NCI-H748 treated with DMSO at 0.1 percent for 48 hours (cell line): ENCODE measurements at regions not wholly inside any gene's neighbourhood (a gene's known extent, or its start where the extent isn't known, plus 50 kb on each side); places are given as distances from the start of the nearest gene placed in this dataset.
"Not testable (repeated sequence)": the region's sequence is repeated elsewhere in the genome, so short reads cannot be mapped to it uniquely, and the experiment has no call there.

Experiments used
- DNase-seq: peaks from one replicate; lab custom pipeline; 2025; lab: John Stamatoyannopoulos, UW

DNA sequence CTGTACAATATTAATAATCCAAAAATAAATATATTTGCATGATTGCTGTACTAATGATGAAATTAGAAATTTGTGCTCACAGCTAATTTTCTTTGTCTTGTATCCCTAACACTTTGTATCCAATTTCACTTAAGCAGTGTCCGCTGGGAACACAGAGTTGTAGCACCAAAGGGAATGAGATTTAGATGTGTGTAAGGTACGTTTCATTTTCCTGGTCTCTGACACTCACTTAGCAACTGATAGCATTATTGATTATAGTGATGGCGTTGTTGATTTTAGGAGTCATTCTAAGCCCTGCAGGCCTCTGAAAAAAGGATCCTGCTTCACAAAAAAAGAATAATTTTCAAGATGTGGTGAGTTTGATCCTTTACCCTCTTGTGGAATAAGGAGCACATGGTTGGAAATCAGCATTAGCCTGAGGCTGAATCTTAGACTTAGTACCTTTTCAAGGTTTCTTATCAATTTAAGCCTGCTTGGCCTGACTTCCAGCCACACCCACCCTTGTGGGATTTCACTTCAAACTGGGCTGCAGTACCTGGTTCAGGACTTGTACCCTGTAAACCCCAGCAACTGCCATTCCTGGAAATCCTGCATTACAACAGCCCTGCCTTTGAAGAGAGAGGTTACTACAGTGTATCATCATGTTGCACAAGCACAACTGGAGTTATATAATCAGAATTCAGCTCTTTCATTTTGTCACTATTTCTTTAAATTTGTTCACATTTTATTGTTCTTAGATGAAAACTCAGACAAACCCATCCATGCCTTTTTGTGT, 116.2 kb downstream of the RND3 start:
- no peak for DNase-seq

DNA sequence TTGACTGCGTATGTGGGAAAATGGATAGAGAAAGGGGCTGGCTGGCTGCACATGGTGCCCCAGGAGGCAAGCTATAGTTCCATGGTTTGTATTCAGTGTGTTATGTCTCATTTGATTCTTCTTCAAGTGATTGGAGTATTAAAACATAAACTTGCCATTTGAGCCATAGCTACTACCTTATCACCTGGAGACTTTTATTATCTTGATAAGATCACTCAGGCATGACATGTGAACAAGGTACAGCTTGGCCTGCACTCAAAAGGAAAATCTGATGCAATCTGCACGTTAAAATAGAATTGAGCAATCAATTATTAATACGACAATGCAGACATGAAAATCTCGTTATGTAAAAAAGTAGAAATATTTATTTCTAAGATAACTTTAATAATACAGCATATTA, 116.9 kb downstream of the RND3 start:
- no peak for DNase-seq

DNA sequence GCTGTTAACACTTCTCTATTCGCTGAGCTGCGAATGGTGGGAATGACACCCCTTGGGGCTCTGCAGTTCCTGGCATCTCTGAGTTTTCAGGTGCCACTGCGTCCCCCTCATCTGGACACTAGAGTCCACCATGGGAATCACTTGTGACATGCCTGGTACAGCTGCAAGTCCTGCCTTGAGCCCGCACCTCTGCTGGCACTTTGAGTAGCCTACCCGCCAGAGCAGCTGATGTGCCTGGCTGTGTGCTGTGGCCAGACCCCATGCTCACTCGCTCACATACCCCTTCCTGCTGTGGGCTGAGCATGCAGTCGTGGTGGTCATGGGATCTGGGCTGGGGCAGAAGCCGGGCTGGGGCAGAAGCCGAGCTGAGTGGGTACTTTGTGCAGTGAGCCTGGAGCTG, 117.6 kb downstream of the RND3 start:
- DNase-seq, result no peak

GRCh38 chr2:150358468-150358807, 129.0 kb downstream of the RND3 start:
- no peak for DNase-seq

GRCh38 chr2:150357770-150358467, 129.5 kb downstream of the RND3 start:
- DNase-seq, result no peak

DNA sequence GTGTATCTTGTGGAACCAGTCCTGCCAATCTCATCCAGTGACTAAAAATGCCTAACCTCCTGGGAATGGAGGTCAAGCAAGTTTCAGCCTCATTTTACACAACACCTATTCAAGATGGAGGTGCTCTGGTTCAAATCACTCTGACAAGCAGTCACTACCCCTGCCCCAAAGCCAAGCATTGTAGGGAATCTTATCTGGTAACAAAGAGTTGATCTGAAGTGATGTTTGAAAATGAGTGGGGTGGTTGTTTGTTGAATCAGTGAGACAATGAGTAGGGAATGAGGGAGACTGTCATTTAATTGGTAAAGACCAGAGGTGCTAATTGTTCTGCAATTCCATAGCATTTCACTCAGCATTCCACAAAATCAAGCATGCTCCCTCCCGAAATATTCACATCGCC, 132.0 kb downstream of the RND3 start:
- DNase-seq, result no peak

GRCh38 chr2:150353376-150353775, 134.1 kb downstream of the RND3 start:
- no peak for DNase-seq

DNA sequence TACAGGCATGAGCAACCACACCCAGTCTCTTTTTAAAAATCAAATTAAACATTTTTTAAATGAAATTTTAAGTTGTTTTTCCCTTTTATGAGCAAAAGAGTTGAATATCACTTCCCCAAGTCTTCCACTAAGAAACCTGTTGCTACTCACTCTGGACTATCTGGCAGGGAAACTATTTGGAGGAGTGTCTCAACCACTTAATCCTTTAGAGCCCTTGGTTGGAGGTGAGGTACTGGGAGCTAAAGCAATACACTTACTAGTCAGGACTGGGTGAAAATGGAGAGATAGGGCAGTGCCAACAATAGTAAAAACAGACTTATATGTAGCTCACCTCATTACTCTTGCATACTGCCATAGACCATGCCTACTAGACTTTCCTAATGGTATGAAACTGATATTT, 135.5 kb downstream of the RND3 start:
- no peak for DNase-seq

GRCh38 chr2:150350500-150350899, 137.0 kb downstream of the RND3 start:
- no peak for DNase-seq

GRCh38 chr2:150346806-150347205, 140.7 kb downstream of the RND3 start:
- no peak for DNase-seq

DNA sequence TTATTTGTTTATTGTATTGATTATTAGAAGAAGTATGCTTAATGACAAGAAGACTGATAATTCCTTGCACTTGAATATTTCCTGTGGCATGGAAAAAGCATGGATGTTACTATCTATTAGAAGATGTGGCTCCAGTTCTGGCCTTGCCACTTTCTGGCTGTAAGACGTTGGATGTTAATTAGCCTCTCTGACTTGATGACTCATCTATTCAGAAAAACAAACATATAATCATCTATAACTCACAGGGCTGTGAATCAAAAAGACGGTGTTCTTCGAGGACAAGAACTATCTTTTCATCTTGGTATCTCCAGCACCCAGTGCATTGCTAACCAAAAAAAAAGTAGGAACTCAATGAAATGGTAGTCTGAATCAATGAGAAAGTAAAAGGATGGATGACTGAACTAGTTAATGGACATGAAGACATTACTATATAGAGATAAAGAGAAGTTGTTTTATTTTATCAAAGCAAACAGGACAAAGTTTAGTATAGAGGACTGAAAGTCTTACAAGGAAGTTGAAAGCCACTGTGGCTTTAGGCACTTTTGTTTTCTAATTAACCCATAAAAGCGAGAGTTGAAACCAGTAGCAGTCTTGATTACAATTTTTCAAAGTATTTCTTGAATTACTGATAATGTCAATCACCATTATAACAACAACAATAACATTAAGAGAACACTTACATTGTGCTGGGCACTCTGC, 145.3 kb downstream of the RND3 start:
- DNase-seq, result no peak

GRCh38 chr2:150339951-150340350, 147.5 kb downstream of the RND3 start:
- no peak for DNase-seq

- no peak for DNase-seq
Observed at GRCh38 chr2:150339282-150339681, 148.2 kb downstream of the RND3 start.

GRCh38 chr2:150335596-150335995, 151.9 kb downstream of the RND3 start:
- no peak for DNase-seq

- no peak for DNase-seq
Observed at GRCh38 chr2:150332383-150332782, 155.1 kb downstream of the RND3 start.

DNA sequence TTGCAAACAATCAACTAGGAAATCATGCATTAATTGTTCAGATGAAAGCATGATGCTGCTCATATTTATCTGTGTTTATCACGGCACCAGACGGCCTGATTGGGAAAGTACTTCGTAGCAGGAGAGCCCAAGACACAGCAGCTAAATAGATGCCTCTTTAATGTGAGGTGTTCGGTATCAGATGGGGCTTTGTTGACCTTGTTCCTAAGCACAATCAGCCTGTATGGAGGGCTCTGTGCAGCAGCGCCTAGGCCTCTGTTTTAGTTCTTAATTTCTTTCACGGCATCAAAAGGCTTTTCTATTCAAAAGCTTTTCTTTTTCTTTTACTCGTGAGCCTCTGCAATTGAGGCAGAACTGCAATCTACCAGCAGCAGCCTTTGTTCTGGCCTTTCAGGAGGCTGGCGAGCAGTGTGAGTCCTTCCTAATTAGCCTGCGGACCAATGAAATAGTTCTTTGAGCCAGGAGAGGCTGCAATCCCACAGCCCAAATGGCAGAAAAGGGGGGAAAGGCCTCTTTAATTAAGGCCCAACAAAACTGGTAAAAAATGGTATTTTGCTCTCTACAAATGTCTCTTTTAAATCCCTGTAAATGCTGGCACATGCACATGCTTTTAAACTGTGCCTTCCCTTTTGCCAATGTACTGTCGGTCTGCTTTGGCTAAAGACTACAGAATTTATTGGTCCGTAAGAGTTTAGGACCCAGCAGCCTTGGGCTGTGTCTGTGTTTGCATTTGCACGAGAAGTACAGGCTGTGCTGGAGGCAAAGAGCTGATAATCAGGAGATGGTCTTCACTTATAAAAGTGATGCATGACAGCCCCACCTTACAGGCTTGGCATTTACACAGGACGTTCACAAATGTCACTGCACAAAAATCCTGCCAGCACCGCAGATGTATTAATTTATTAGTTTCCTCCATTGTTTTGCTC, 159.6 kb downstream of the RND3 start:
- DNase-seq, result no peak

GRCh38 chr2:150325656-150326314, 161.7 kb downstream of the RND3 start:
- no peak for DNase-seq

DNA sequence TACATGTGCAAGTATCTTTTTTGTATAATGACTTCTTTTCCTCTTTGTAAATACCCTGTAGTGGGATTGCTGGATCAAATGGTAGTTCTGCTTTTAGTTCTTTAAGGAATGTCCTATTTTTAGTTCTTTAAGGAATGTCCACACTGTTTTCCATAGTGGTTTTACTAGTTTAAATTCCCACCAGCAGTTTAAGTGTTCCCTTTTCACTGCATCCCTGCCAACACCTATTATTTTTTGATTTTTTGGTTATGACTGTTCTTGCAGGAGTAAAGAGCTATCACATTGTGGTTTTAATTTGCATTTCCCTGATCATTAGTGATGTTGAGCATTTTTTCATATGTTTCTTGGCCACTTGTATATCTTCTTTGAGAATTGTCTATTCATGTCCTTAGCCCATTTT, 164.4 kb downstream of the RND3 start:
- not testable (repeated sequence) for DNase-seq

GRCh38 chr2:150320608-150321007, 166.9 kb downstream of the RND3 start:
- no peak for DNase-seq

DNA sequence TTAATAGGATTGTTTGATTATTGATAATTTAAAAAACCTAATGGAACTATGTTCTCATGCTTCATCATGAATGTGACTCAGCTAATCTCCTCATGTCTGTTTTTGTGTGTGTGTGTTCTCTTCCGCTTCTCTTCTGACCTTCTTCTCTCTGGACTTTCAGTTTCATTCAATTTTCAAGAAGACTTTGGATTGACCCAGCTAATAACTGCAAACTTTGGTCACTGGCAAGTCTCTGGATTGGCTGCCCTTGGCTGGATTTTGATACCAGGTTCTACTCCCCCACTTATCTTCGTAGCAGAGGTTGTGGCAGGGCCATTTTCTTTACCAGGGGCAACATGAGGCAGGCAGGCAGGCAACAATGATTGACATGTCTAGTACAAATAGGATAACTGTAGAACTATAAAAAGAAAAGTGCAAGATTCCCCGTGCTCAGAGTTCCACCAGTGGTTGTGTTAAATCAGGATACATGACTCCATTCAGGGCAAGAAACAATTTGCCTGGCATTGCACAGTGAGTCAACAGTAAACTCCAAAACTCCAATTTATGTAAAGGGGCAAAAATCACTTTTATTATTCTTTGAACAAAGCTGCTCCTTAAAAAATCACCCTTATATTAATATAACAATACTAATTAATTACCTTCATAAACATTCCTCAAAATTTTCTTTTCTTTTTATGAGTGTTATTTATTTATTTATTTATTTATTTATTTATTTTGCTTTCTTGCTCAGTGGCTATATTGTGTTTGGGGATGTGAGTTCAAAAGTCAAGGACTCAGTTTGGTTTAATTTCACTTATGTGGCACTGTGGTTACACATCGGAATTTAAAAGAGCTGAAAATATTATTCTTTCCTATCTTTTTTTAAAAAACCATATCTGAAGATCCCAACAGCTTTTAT, 167.6 kb downstream of the RND3 start:
- DNase-seq, result no peak

DNA sequence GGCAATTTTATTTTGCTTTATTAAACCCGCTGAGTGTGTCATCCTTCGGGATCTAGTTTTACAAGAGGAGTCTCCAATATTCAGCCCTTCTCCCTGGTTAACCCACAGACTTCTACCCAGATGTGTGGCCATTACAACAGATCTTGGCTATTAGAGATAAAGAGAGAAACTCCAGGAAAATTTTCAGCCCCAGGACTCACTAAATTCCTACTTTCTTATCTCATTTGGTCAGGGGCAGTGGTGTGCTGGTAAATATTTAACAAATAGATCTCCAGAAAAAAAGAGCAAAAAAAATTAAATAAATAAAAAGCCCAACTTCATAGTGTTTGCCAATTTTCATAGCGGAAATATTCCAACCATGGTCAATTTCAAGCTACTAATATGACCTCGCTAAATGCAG, 168.4 kb downstream of the RND3 start:
- no peak for DNase-seq
